GM12878 (cell line): ENCODE measurements at regions not wholly inside any gene's neighbourhood (a gene's known extent, or its start where the extent isn't known, plus 50 kb on each side); places are given as distances from the start of the nearest gene placed in this dataset.

Experiments used
- ATAC-seq: fragments of 200-7000 bp; cut with Tn5 transposase; 3 replicates; pipeline ENCODE4 v1.9.1; 2020; ENCODE audit warnings: mild to moderate bottlenecking, moderate library complexity
- BruUV-seq: library from RNA; stranded (reverse); fragments of 400-500 nt; replicated peaks from 2 replicates; lab custom pipeline; 2021; lab: Mats Ljungman, UMichigan
- CTCF ChIA-PET: fragments of 300-600 bp; sonication (Branson Sonifier 250); formaldehyde crosslinking; extraction: SDS; loops from one replicate; lab custom pipeline; 2021; ENCODE audit warnings: inconsistent platforms; lab: Yijun Ruan, JAX
- POLR2A ChIA-PET: fragments of 350-600 bp; formaldehyde crosslinking; extraction: SDS; loops from one replicate; lab custom pipeline; 2021; ENCODE audit warnings: inconsistent platforms; lab: Charles Lee
- RAD21 ChIA-PET: fragments of 300-600 bp; sonication (Branson Sonifier 250); formaldehyde crosslinking; loops from one replicate; lab custom pipeline; 2023; ENCODE audit warnings: antibody characterized with exemption; ENCODE audit not compliant: unreplicated experiment; lab: Charles Lee
- SMC1A ChIA-PET: fragments of 300-600 bp; sonication (Branson Sonifier 250); formaldehyde crosslinking; loops from one replicate; lab custom pipeline; 2023; ENCODE audit not compliant: unreplicated experiment, uncharacterized antibody; lab: Charles Lee
- DNase-seq: peaks from one replicate; pipeline ENCODE4 v3.0.0-alpha.2; 2011; ENCODE audit warnings: low read depth, low spot score
- FAIRE-seq: peaks from 3 replicates; lab custom pipeline; 2011; peaks lifted over from hg19 to GRCh38; lab: Jason Lieb, UNC
- H2AFZ ChIP-seq: 2 replicates; pipeline ENCODE4 v1.6.0; 2011; ENCODE audit warnings: low read depth, low read length, control low read depth; ENCODE audit not compliant: control insufficient read depth
- H3K27ac ChIP-seq: 2 replicates; pipeline ENCODE4 v1.5.1; 2011; ENCODE audit warnings: control low read depth; ENCODE audit not compliant: control insufficient read depth, insufficient read depth
- H3K27me3 ChIP-seq, 2 experiments: replicated peaks in 1 of 2; 2 replicates each; pipeline versions ENCODE4 v1.6.0 to v1.6.1; 2011; ENCODE audit warnings: low read length in 1 of 2; ENCODE audit not compliant: control insufficient read depth in 2 of 2, insufficient read depth in 2 of 2
- H3K36me3 ChIP-seq, 2 experiments: 2 replicates each; pipeline ENCODE4 v1.5.1; 2011; ENCODE audit warnings: low read length in 1 of 2; ENCODE audit not compliant: control insufficient read depth in 2 of 2, insufficient read depth in 2 of 2
- H3K4me1 ChIP-seq: 2 replicates; pipeline ENCODE4 v1.6.1; 2011; ENCODE audit warnings: mild to moderate bottlenecking, low read length, moderate library complexity, mixed read lengths; ENCODE audit not compliant: control insufficient read depth, insufficient read depth
- H3K4me2 ChIP-seq: 2 replicates; pipeline ENCODE4 v1.6.0; 2011; ENCODE audit warnings: control low read depth; ENCODE audit not compliant: control insufficient read depth, insufficient read depth
- H3K4me3 ChIP-seq: fragments of 200-600 bp; sonication (generic); 2 replicates; pipeline ENCODE4 v1.5.1; 2016
- H3K79me2 ChIP-seq: 2 replicates; pipeline ENCODE4 v1.6.0; 2011; ENCODE audit warnings: low read length; ENCODE audit not compliant: control insufficient read depth, insufficient read depth
- H3K9ac ChIP-seq: 2 replicates; pipeline ENCODE4 v1.8.0; 2011; ENCODE audit warnings: low read length, control low read depth, mixed read lengths; ENCODE audit not compliant: control insufficient read depth, insufficient read depth
- H3K9me3 ChIP-seq: replicated peaks from 3 replicates; pipeline ENCODE4 v1.5.1; 2011; ENCODE audit warnings: mild to moderate bottlenecking, low read length; ENCODE audit not compliant: control insufficient read depth, insufficient read depth
- H4K20me1 ChIP-seq: 2 replicates; pipeline ENCODE4 v1.6.0; 2011; ENCODE audit not compliant: control insufficient read depth, insufficient read depth
- CBX5 ChIP-seq: sonication (generic); IDR thresholded peaks from 2 replicates; pipeline ENCODE4 v1.6.1; 2016; ENCODE audit warnings: low read depth, moderate library complexity, mild to moderate bottlenecking, inconsistent platforms
- CREB1 ChIP-seq: IDR thresholded peaks from 2 replicates; pipeline ENCODE4 v1.6.1; 2012; ENCODE audit warnings: low read depth, mild to moderate bottlenecking, inconsistent platforms
- DPF2 ChIP-seq: fragments of 450-650 bp; IDR thresholded peaks from 2 replicates; pipeline ENCODE4 v1.6.1; 2017; ENCODE audit warnings: mild to moderate bottlenecking
- GABPA ChIP-seq: IDR thresholded peaks from 2 replicates; pipeline ENCODE4 v1.6.1; 2014; ENCODE audit warnings: antibody characterized with exemption, low read depth, mild to moderate bottlenecking, inconsistent platforms
- MYC ChIP-seq: IDR thresholded peaks from 2 replicates; pipeline ENCODE4 v1.6.1; 2011; ENCODE audit warnings: mild to moderate bottlenecking, low read length, moderate library complexity, inconsistent platforms; ENCODE audit not compliant: insufficient read depth, insufficient replicate concordance, insufficient read length, severe bottlenecking
- NBN ChIP-seq: fragments of 450-650 bp; IDR thresholded peaks from 2 replicates; pipeline ENCODE4 v1.6.1; 2016
- SREBF2 ChIP-seq: IDR thresholded peaks from 2 replicates; pipeline ENCODE4 v1.6.1; 2012; ENCODE audit warnings: mild to moderate bottlenecking, low read length
- WGBS: methylation state at CpG from one replicate; pipeline ENCODE4 v1.1.6; 2016; ENCODE audit warnings: low lambda C conversion rate; ENCODE audit not compliant: insufficient replicate concordance, insufficient coverage; ENCODE audit errors: missing lambda C conversion rate; 5-methylcytosine and 5-hydroxymethylcytosine counted together
- in situ Hi-C: fragments of 300-500 bp; cut with MboI; formaldehyde crosslinking; loops from 9 replicates; pipeline ENCODE4 v1.14.3; 2018; ENCODE audit warnings: mixed read lengths
- intact Hi-C: fragments of 100-400 bp; cut with micrococcal nuclease; formaldehyde crosslinking; loops from one replicate; pipeline ENCODE4 v1.14.2; 2022; ENCODE audit not compliant: unreplicated experiment
- TF ChIP-seq, protein P1 (sequence below): fragments of 450-650 bp; IDR thresholded peaks from 2 replicates; pipeline ENCODE4 v1.6.1; 2017; ENCODE audit warnings: mild to moderate bottlenecking

DNA sequence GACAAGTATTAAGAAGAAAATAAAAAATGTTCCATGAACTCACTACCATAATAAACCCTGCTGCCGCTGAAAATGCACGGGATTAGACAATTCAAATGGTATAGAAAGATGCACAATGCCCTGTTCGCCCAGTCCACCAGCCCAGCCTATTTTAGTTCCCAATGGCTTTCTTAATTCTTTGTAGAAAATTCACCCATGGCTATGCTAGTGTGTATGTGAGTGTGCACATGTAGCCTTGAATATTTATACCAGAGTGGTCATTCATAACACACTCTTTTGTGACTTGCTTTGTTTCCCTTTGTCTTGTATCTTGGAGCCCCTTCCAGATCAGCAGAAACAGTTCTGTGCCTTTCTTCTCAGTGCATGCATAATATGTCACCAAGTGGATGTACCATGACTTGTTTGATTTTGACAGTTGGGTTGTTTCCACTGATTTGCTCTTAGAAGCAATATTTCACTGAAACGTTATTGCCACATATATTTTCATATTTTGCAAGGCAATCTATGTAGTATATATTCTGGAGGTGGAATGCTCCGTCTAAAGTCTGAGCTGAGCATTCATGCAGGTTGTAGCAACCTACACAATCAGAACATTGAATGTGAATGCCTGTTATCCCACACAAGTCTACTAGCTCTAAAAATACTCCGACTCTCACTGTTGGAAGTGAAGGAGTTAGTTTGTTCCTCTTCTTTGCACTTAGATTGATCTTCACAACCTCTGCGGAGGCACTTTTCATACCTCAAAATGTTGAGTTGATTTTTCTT is 383.0 kb upstream of the EEF2KMT start:
- 23% methylated on average over 7 of the region's 7 CpGs for WGBS
- BruUV-seq = no TSS peak
- TF ChIP-seq CREB1 = no peak
- no peak for TF ChIP-seq DPF2
- TF ChIP-seq, protein P1, sequence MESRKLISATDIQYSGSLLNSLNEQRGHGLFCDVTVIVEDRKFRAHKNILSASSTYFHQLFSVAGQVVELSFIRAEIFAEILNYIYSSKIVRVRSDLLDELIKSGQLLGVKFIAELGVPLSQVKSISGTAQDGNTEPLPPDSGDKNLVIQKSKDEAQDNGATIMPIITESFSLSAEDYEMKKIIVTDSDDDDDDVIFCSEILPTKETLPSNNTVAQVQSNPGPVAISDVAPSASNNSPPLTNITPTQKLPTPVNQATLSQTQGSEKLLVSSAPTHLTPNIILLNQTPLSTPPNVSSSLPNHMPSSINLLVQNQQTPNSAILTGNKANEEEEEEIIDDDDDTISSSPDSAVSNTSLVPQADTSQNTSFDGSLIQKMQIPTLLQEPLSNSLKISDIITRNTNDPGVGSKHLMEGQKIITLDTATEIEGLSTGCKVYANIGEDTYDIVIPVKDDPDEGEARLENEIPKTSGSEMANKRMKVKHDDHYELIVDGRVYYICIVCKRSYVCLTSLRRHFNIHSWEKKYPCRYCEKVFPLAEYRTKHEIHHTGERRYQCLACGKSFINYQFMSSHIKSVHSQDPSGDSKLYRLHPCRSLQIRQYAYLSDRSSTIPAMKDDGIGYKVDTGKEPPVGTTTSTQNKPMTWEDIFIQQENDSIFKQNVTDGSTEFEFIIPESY = no peak
- no peak for TF ChIP-seq CBX5
- no peak for TF ChIP-seq NBN
- no peak for TF ChIP-seq SREBF2
- no peak for TF ChIP-seq MYC
- TF ChIP-seq GABPA = no peak
- TF ChIP-seq, all 136 proteins: peak for 0
- Histone ChIP-seq H3K4me1 (no peaks in the 10 kb centered on the region), H4K20me1 (no peaks in the 10 kb centered on the region), H3K4me2 (no peak overlapping the region), H3K9ac (no peak overlapping the region), H3K79me2 (no peaks in the 10 kb centered on the region), H3K27me3 (no peaks in the 10 kb centered on the region), H3K36me3 (no peaks in the 10 kb centered on the region), H2AFZ (no peak overlapping the region), H3K9me3 (no peaks in the 10 kb centered on the region), H3K4me3 (no peak overlapping the region), H3K27ac (no peak overlapping the region)
- CTCF ChIA-PET = interaction anchor here (0.7 kb wide), 1 partner anchor 12 kb away, joined by 3 read pairs; no protein-coding TSS in a partner anchor
- SMC1A ChIA-PET = no interaction called here
- ATAC-seq (no peak), FAIRE-seq (no peak), DNase-seq (no peak)
- intact Hi-C loops = no loop called here
- in situ Hi-C loops = no loop called here
- POLR2A ChIA-PET = no interaction called here
- RAD21 ChIA-PET = no interaction called here
